Osteocyte (in vitro differentiated cells): ENCODE measurements at regions not wholly inside any gene's neighbourhood (a gene's known extent, or its start where the extent isn't known, plus 50 kb on each side); places are given as distances from the start of the nearest gene placed in this dataset.
A peak's percentile ranks its signal among the peaks of the same experiment; 100 is the strongest.

Source experiments
- DNase-seq: peaks from one replicate; pipeline ENCODE4 v3.0.0; 2021; ENCODE audit warnings: mixed read lengths; ENCODE audit not compliant: unreplicated experiment; ENCODE audit errors: extremely low spot score
- H3K27ac Mint-ChIP-seq: one replicate; pipeline ENCODE4 v1.8.0; 2021; ENCODE audit warnings: mild to moderate bottlenecking, mixed read lengths; ENCODE audit not compliant: unreplicated experiment
- H3K27me3 Mint-ChIP-seq: one replicate; pipeline ENCODE4 v1.8.0; 2021; ENCODE audit warnings: mixed read lengths; ENCODE audit not compliant: unreplicated experiment
- H3K36me3 Mint-ChIP-seq: one replicate; pipeline ENCODE4 v1.8.0; 2021; ENCODE audit warnings: mixed read lengths; ENCODE audit not compliant: unreplicated experiment
- H3K4me1 Mint-ChIP-seq: one replicate; pipeline ENCODE4 v1.8.0; 2021; ENCODE audit warnings: mixed read lengths; ENCODE audit not compliant: unreplicated experiment
- H3K4me3 Mint-ChIP-seq: one replicate; pipeline ENCODE4 v1.8.0; 2021; ENCODE audit warnings: mild to moderate bottlenecking, moderate library complexity, mixed read lengths; ENCODE audit not compliant: unreplicated experiment
- H3K9me3 Mint-ChIP-seq: one replicate; pipeline ENCODE4 v1.8.0; 2021; ENCODE audit warnings: mixed read lengths; ENCODE audit not compliant: unreplicated experiment
- TF ChIP-seq, protein P1 (sequence below): fragments of 200-600 bp; sonication (generic); IDR thresholded peaks from 2 replicates; pipeline ENCODE4 v1.5.0; 2021; ENCODE audit warnings: antibody characterized with exemption, mild to moderate bottlenecking, moderate library complexity

GRCh38 chr1:114222920-114223319 lies 69.3 kb upstream of the SYT6 start:
- DNase-seq, result no peak
- Mint-ChIP-seq H3K9me3 (no peaks in the 10 kb centered on the region), H3K4me3 (no peak overlapping the region), H3K36me3 (no peaks in the 10 kb centered on the region), H3K4me1 (no peaks in the 10 kb centered on the region), H3K27me3 (peaks cover 11% of the 10 kb centered on the region), H3K27ac (no peak overlapping the region)
- TF ChIP-seq, protein P1, sequence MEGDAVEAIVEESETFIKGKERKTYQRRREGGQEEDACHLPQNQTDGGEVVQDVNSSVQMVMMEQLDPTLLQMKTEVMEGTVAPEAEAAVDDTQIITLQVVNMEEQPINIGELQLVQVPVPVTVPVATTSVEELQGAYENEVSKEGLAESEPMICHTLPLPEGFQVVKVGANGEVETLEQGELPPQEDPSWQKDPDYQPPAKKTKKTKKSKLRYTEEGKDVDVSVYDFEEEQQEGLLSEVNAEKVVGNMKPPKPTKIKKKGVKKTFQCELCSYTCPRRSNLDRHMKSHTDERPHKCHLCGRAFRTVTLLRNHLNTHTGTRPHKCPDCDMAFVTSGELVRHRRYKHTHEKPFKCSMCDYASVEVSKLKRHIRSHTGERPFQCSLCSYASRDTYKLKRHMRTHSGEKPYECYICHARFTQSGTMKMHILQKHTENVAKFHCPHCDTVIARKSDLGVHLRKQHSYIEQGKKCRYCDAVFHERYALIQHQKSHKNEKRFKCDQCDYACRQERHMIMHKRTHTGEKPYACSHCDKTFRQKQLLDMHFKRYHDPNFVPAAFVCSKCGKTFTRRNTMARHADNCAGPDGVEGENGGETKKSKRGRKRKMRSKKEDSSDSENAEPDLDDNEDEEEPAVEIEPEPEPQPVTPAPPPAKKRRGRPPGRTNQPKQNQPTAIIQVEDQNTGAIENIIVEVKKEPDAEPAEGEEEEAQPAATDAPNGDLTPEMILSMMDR, result no peak

GRCh38 chr1:114219172-114219868 lies 65.7 kb upstream of the SYT6 start:
- peaks cover 14% of the 10 kb centered on the region for H3K27me3 Mint-ChIP-seq
- TF ChIP-seq, protein P1, result peak; percentile 44
- H3K4me3 Mint-ChIP-seq, result no peak overlapping the region
- no peaks in the 10 kb centered on the region for H3K36me3 Mint-ChIP-seq
- H3K27ac Mint-ChIP-seq, result no peak overlapping the region
- no peak for DNase-seq
- H3K9me3 Mint-ChIP-seq, result no peaks in the 10 kb centered on the region
- H3K4me1 Mint-ChIP-seq, result no peaks in the 10 kb centered on the region

GRCh38 chr1:114218361-114219171 lies 64.9 kb upstream of the SYT6 start:
- Mint-ChIP-seq H3K4me3 (no peak overlapping the region), H3K4me1 (no peaks in the 10 kb centered on the region), H3K36me3 (no peaks in the 10 kb centered on the region), H3K27me3 (peaks cover 14% of the 10 kb centered on the region), H3K27ac (no peak overlapping the region), H3K9me3 (no peaks in the 10 kb centered on the region)
- no peak for DNase-seq
- TF ChIP-seq, protein P1, result no peak

DNA sequence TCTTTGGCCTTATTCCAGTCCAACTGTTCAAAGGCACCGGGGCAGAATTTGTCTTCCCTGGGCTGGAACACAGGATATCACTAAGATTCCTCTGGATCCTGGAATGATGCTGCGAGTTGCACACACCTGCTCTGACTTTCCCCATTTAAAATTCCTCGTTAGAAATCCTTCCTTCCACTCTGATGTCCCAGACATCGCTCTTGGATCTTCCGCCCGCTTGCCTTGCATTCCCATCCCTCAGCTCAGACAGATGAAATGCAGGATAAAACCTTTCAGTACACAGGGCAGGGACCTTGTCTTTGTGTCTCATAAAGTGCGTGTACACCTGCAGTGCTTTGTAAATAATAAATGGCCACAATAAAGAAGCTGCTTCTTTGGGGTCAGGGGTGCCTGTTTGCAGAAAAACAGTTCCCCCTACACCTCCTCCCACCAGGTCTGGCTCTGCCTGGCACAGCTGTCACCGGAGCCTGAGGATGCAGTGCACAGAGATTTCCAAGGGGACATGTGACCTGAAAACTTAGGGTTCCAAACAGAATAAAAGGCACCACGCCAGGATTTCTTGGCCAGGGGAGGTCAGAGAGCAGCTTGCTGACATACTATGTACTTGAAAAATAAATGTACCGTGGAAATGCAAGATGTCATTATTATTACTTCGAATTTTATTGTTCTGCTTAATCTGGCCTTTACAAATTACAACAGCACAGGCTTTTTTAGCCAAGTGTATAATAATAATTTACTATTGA lies 62.9 kb upstream of the SYT6 start:
- no peak overlapping the region for H3K4me3 Mint-ChIP-seq
- TF ChIP-seq, protein P1, result no peak
- DNase-seq, result no peak
- no peaks in the 10 kb centered on the region for H3K9me3 Mint-ChIP-seq
- H3K36me3 Mint-ChIP-seq, result no peaks in the 10 kb centered on the region
- H3K27me3 Mint-ChIP-seq, result peaks cover 24% of the 10 kb centered on the region
- no peaks in the 10 kb centered on the region for H3K4me1 Mint-ChIP-seq
- no peak overlapping the region for H3K27ac Mint-ChIP-seq

- Mint-ChIP-seq H3K36me3 (no peaks in the 10 kb centered on the region), H3K9me3 (no peaks in the 10 kb centered on the region), H3K4me1 (no peaks in the 10 kb centered on the region), H3K4me3 (no peak overlapping the region), H3K27me3 (peaks cover 24% of the 10 kb centered on the region), H3K27ac (no peak overlapping the region)
- TF ChIP-seq, protein P1, result peak; percentile 18
- DNase-seq, result no peak
Measured at GRCh38 chr1:114215436-114215835, 61.8 kb upstream of the SYT6 start.
